ENCODE measurements at regions not wholly inside any gene's neighbourhood (a gene's known extent, or its start where the extent isn't known, plus 50 kb on each side); places are given as distances from the start of the nearest gene placed in this dataset.

DNA sequence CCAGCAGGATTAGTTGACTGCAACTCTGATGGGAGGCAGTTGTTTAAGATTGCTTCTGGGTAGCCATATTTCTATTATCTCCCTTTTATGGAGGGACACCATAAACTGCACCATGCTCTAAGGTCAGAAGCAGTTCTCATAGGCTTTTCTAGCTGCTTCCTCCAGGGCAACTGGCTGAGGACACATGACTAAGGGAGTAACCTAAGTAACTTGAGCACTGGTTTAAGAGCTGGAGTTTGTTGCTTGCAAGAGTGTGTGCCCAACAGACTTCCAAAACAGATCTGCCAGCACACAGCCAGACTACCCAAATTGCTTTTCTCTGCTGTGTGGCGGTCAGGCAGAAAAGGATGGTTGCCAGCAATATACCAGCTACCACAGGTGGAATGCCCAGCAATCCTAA, 111.2 kb upstream of the LHX8 start:
- no peak for TF ChIP-seq CREB1 (CRISPR knock-in tag; IDR thresholded peaks at IDR 0.05; ENCODE audit: low read depth)
- TF ChIP-seq POLR2AphosphoS5 (IDR thresholded peaks at IDR 0.05; ENCODE audit: low read depth): no peak
- TF ChIP-seq, protein P1, sequence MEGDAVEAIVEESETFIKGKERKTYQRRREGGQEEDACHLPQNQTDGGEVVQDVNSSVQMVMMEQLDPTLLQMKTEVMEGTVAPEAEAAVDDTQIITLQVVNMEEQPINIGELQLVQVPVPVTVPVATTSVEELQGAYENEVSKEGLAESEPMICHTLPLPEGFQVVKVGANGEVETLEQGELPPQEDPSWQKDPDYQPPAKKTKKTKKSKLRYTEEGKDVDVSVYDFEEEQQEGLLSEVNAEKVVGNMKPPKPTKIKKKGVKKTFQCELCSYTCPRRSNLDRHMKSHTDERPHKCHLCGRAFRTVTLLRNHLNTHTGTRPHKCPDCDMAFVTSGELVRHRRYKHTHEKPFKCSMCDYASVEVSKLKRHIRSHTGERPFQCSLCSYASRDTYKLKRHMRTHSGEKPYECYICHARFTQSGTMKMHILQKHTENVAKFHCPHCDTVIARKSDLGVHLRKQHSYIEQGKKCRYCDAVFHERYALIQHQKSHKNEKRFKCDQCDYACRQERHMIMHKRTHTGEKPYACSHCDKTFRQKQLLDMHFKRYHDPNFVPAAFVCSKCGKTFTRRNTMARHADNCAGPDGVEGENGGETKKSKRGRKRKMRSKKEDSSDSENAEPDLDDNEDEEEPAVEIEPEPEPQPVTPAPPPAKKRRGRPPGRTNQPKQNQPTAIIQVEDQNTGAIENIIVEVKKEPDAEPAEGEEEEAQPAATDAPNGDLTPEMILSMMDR (conservative IDR thresholded peaks at IDR 0.05; ENCODE audit: low read depth in 2 of 2): no peak
